OCI-LY3 (cell line): ENCODE measurements at regions not wholly inside any gene's neighbourhood (a gene's known extent, or its start where the extent isn't known, plus 50 kb on each side); places are given as distances from the start of the nearest gene placed in this dataset.

Experiments
- EZH2phosphoT487 ChIP-seq: fragments of 200-600 bp; shearing (Covaris generic); IDR thresholded peaks from 2 replicates; pipeline ENCODE4 v1.6.1; 2018; ENCODE audit warnings: antibody characterized with exemption, mixed run types, low read depth
- TF ChIP-seq, protein P1 (sequence below): fragments of 200-600, 300-600 bp; sonication (generic); IDR thresholded peaks from 2 replicates; pipeline ENCODE4 v1.5.1; 2014; ENCODE audit warnings: antibody characterized with exemption, low read length, low read depth

GRCh38 chr17:79155701-79156100 lies 81.1 kb downstream of the ENGASE start:
- TF ChIP-seq, protein P1, sequence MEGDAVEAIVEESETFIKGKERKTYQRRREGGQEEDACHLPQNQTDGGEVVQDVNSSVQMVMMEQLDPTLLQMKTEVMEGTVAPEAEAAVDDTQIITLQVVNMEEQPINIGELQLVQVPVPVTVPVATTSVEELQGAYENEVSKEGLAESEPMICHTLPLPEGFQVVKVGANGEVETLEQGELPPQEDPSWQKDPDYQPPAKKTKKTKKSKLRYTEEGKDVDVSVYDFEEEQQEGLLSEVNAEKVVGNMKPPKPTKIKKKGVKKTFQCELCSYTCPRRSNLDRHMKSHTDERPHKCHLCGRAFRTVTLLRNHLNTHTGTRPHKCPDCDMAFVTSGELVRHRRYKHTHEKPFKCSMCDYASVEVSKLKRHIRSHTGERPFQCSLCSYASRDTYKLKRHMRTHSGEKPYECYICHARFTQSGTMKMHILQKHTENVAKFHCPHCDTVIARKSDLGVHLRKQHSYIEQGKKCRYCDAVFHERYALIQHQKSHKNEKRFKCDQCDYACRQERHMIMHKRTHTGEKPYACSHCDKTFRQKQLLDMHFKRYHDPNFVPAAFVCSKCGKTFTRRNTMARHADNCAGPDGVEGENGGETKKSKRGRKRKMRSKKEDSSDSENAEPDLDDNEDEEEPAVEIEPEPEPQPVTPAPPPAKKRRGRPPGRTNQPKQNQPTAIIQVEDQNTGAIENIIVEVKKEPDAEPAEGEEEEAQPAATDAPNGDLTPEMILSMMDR = no peak
- no peak for TF ChIP-seq EZH2phosphoT487
